ENCODE measurements at regions not wholly inside any gene's neighbourhood (a gene's known extent, or its start where the extent isn't known, plus 50 kb on each side); places are given as distances from the start of the nearest gene placed in this dataset.

DNA sequence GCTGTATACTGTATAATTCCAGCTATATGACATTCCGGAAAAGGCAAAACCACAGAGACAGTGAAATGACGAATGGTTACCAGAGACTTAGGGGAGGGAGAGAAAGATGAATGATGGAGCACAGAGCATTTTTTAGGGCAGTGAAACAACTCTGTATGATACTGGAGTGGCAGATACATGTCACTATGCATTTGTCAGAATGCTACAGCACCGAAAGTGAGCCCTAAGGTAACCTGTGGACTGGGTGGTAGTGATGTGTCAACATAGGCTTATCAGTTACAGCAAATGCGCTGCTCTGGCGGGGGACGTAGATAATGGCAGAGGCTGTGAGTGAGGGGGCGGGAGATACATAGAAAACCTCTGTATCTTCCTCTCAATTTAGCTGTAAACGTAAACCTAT is 201.3 kb upstream of the SSTR4 start (continued):
- TF ChIP-seq, protein P1, sequence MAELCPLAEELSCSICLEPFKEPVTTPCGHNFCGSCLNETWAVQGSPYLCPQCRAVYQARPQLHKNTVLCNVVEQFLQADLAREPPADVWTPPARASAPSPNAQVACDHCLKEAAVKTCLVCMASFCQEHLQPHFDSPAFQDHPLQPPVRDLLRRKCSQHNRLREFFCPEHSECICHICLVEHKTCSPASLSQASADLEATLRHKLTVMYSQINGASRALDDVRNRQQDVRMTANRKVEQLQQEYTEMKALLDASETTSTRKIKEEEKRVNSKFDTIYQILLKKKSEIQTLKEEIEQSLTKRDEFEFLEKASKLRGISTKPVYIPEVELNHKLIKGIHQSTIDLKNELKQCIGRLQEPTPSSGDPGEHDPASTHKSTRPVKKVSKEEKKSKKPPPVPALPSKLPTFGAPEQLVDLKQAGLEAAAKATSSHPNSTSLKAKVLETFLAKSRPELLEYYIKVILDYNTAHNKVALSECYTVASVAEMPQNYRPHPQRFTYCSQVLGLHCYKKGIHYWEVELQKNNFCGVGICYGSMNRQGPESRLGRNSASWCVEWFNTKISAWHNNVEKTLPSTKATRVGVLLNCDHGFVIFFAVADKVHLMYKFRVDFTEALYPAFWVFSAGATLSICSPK (IDR thresholded peaks at IDR 0.05; ENCODE audit: borderline replicate concordance): no peak
- TF ChIP-seq NRF1 (conservative IDR thresholded peaks at IDR 0.05 in 1 of 2, IDR thresholded peaks at IDR 0.05 in 1 of 2) (peak; percentile 30 to 44; a peak in 3 of 4 replicates), RBM15 (IDR thresholded peaks at IDR 0.05; ENCODE audit: insufficient read depth, low read length) (no peak), LARP7 (IDR thresholded peaks at IDR 0.05) (no peak), NR2C2 (CRISPR knock-in tag; IDR thresholded peaks at IDR 0.05) (no peak), NR2C2 (tag; IDR thresholded peaks at IDR 0.05) (no peak)
- TF ChIP-seq, protein P2, sequence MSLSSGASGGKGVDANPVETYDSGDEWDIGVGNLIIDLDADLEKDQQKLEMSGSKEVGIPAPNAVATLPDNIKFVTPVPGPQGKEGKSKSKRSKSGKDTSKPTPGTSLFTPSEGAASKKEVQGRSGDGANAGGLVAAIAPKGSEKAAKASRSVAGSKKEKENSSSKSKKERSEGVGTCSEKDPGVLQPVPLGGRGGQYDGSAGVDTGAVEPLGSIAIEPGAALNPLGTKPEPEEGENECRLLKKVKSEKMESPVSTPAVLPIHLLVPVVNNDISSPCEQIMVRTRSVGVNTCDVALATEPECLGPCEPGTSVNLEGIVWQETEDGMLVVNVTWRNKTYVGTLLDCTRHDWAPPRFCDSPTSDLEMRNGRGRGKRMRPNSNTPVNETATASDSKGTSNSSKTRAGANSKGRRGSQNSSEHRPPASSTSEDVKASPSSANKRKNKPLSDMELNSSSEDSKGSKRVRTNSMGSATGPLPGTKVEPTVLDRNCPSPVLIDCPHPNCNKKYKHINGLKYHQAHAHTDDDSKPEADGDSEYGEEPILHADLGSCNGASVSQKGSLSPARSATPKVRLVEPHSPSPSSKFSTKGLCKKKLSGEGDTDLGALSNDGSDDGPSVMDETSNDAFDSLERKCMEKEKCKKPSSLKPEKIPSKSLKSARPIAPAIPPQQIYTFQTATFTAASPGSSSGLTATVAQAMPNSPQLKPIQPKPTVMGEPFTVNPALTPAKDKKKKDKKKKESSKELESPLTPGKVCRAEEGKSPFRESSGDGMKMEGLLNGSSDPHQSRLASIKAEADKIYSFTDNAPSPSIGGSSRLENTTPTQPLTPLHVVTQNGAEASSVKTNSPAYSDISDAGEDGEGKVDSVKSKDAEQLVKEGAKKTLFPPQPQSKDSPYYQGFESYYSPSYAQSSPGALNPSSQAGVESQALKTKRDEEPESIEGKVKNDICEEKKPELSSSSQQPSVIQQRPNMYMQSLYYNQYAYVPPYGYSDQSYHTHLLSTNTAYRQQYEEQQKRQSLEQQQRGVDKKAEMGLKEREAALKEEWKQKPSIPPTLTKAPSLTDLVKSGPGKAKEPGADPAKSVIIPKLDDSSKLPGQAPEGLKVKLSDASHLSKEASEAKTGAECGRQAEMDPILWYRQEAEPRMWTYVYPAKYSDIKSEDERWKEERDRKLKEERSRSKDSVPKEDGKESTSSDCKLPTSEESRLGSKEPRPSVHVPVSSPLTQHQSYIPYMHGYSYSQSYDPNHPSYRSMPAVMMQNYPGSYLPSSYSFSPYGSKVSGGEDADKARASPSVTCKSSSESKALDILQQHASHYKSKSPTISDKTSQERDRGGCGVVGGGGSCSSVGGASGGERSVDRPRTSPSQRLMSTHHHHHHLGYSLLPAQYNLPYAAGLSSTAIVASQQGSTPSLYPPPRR (CRISPR knock-in tag; IDR thresholded peaks at IDR 0.05; ENCODE audit: borderline replicate concordance): no peak
- TF ChIP-seq, protein P3, sequence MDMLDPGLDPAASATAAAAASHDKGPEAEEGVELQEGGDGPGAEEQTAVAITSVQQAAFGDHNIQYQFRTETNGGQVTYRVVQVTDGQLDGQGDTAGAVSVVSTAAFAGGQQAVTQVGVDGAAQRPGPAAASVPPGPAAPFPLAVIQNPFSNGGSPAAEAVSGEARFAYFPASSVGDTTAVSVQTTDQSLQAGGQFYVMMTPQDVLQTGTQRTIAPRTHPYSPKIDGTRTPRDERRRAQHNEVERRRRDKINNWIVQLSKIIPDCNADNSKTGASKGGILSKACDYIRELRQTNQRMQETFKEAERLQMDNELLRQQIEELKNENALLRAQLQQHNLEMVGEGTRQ (CRISPR knock-in tag; IDR thresholded peaks at IDR 0.05): no peak

All from K562 (cell line).